Mesothelial cell of epicardium (in vitro differentiated cells): ENCODE measurements at regions not wholly inside any gene's neighbourhood (a gene's known extent, or its start where the extent isn't known, plus 50 kb on each side); places are given as distances from the start of the nearest gene placed in this dataset.

Source experiments
- DNase-seq, 2 experiments: peaks; one replicate each; pipeline ENCODE4 v3.0.0; 2021; ENCODE audit warnings: low spot score in 2 of 2; ENCODE audit not compliant: unreplicated experiment in 2 of 2
- H3K27ac Mint-ChIP-seq: 2 replicates; pipeline ENCODE4 v1.8.0; 2021; ENCODE audit warnings: mixed read lengths
- H3K27me3 Mint-ChIP-seq: 2 replicates; pipeline ENCODE4 v1.8.0; 2021; ENCODE audit warnings: low read depth, mixed read lengths
- H3K36me3 Mint-ChIP-seq: 2 replicates; pipeline ENCODE4 v1.8.0; 2021; ENCODE audit warnings: mixed read lengths
- H3K4me1 Mint-ChIP-seq: 2 replicates; pipeline ENCODE4 v1.8.0; 2021; ENCODE audit warnings: mixed read lengths
- H3K4me3 Mint-ChIP-seq: 2 replicates; pipeline ENCODE4 v1.8.0; 2021; ENCODE audit warnings: mild to moderate bottlenecking, moderate library complexity, mixed read lengths
- H3K9me3 Mint-ChIP-seq: 2 replicates; pipeline ENCODE4 v1.8.0; 2021; ENCODE audit warnings: mixed read lengths
- TF ChIP-seq, protein P1 (sequence below): fragments of 200-600 bp; sonication (generic); IDR thresholded peaks from one replicate; pipeline ENCODE4 v1.5.0; 2021; ENCODE audit warnings: antibody characterized with exemption; ENCODE audit not compliant: unreplicated experiment

DNA sequence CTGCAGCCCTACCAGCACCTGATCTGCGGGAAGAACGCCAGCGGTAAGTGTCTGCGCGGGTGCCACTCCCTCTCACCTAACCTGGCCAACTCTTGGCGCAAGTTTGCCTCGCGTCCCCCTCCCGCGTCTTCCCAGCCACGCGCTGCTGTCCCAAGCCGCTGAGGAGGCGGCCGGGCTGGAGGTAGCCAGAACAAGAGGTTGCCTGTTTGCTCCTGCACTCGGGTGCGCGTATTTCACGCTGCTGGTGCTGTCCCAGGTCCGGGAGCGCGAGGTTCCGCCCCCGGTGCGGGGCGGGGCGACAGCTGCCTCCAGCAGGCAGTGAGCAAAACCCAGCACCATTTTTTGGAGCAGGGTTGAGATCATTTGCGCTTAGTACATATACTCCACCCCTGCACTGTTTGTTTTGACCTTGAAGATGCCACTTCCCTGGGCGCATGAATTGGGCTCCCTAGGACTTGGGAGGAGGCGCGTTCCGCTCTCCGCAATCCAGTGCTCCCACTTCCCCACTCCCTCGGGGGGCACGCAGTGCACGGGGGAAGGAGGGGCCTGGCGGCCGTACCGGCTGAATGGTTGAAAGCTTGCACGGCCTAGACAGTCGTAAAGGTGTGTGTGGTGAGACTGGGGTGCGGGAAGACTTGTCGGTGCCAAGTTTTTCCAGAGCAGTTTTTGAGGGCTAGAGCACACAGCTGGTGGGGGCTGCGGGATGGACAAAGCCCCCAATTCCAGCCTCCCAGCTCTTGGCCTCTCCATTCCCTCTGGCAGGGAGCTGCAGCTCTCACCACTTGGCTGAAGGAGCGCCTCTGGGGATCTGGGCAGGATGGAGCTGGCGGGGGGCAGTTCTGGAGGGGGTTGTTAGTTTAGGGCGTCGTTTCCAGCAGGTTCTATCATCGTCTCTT, 226.9 kb upstream of the CRY1 start:
- Mint-ChIP-seq H3K27ac (no peak overlapping the region), H3K36me3 (no peaks in the 10 kb centered on the region), H3K27me3 (peaks cover 94% of the 10 kb centered on the region), H3K4me3 (peak overlapping the region; percentile 73), H3K4me1 (peaks cover 25% of the 10 kb centered on the region), H3K9me3 (no peaks in the 10 kb centered on the region)
- DNase-seq = no peak
- TF ChIP-seq, protein P1, sequence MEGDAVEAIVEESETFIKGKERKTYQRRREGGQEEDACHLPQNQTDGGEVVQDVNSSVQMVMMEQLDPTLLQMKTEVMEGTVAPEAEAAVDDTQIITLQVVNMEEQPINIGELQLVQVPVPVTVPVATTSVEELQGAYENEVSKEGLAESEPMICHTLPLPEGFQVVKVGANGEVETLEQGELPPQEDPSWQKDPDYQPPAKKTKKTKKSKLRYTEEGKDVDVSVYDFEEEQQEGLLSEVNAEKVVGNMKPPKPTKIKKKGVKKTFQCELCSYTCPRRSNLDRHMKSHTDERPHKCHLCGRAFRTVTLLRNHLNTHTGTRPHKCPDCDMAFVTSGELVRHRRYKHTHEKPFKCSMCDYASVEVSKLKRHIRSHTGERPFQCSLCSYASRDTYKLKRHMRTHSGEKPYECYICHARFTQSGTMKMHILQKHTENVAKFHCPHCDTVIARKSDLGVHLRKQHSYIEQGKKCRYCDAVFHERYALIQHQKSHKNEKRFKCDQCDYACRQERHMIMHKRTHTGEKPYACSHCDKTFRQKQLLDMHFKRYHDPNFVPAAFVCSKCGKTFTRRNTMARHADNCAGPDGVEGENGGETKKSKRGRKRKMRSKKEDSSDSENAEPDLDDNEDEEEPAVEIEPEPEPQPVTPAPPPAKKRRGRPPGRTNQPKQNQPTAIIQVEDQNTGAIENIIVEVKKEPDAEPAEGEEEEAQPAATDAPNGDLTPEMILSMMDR = no peak

DNA sequence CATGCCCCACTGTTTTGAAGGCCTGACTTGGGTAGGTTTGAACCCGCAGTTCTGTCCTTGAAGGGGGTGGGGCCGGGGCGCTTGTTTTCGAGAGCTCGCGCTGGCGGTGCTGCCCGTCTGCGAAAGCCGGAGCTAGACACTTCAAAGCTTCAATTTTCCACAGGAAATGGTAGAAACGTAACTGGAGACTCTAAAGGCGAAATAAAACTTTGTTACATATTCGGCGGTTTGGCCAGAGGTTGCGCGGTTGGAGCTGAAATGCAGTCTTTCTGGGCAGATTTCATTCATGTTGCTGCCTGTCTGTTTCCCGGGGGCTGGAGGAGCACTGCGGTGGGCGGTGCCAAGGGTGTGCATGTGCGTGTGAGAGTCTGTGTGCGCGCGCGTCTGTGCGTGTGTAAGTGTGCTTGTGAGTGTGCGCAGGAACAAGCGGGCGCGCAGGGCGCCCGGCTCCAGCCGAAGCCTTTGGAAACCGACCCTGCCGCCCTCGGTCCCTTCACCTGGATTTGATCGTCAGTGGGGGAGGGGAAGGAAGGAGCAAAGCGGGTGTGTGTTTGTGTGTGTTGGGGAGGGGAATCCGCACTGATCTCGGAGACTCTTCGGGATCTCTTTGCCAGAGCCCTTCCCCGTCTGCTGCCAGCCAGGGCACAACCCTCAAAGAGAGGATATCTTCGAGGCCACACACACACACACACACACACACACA, 227.7 kb upstream of the CRY1 start:
- Mint-ChIP-seq H3K4me1 (peaks cover 25% of the 10 kb centered on the region), H3K36me3 (no peaks in the 10 kb centered on the region), H3K27ac (no peak overlapping the region), H3K27me3 (peaks cover 89% of the 10 kb centered on the region), H3K4me3 (peak overlapping the region; percentile 73), H3K9me3 (no peaks in the 10 kb centered on the region)
- peak in 1 of 2 experiments; percentile 47 for DNase-seq
- TF ChIP-seq, protein P1 = no peak

DNA sequence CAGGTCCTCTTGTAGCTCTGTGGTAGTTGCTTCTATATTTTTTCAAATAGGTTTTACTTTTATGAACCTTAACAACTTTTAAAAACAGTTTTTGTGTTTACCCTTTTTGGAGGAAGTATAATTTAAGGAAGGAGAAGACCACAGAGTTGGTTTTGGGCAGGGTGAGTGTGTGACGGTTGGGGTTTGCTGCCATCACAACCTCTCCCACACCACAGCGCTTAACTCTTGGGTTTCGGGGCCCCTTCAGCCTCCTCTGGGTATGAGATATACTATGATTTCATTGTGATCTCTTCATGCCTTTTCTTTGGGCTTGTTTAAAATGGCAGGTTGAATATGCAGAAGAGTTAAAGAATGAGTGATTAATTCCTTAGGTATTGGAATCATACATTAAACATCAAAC, 228.7 kb upstream of the CRY1 start:
- peaks cover 87% of the 10 kb centered on the region for H3K27me3 Mint-ChIP-seq
- DNase-seq = no peak
- no peak overlapping the region for H3K27ac Mint-ChIP-seq
- TF ChIP-seq, protein P1 = no peak
- H3K4me3 Mint-ChIP-seq = peak overlapping the region; percentile 73
- no peaks in the 10 kb centered on the region for H3K9me3 Mint-ChIP-seq
- H3K36me3 Mint-ChIP-seq = no peaks in the 10 kb centered on the region
- peaks cover 25% of the 10 kb centered on the region for H3K4me1 Mint-ChIP-seq

DNA sequence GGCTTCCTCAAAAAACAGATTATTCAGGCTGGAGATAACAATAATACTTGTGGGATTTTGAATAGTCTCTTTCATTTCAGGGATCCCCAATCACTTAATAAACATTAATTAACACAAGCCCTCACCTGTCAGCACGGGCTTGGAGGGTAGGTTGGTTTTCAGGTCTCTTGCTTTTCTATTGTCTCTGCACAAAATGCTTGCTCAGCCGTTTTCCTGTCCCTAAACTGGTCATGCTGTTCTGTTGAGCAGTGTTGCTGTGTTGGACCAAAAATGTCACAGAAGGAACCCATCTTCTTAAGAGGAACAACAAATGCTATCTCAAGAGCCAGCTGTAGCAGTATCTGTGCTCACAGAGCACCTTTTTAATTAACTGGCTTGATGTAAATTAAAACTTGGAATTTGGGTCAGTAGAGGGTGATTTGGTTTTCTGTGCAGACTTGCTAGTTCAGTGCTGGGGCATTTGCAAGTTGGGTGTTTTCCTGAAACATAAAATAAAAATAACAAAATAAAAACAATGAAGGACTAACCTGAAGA, 231.8 kb upstream of the CRY1 start:
- Mint-ChIP-seq H3K4me1 (peaks cover 15% of the 10 kb centered on the region), H3K9me3 (no peaks in the 10 kb centered on the region), H3K27me3 (peaks cover 88% of the 10 kb centered on the region), H3K27ac (no peak overlapping the region), H3K4me3 (no peak overlapping the region), H3K36me3 (no peaks in the 10 kb centered on the region)
- no peak for DNase-seq
- TF ChIP-seq, protein P1 = no peak

DNA sequence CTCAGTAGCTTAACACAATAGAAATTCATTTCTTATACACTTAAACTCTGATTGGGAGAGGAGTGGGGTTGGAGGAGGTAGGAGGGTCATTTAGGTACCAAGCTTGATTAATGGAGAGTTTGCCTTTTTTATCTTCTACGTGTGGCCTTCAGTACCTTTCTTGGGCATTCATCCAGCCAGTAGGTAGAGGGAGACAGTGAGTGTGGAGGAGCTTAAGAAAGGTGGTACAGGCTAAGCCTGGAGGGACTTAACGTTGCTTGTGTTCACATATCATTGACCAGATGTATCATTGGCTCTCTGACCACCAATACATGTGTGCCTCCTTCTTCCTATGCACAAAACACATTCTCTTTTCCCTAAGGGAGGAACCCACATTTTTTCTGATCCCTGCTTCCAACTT, 232.9 kb upstream of the CRY1 start:
- Mint-ChIP-seq H3K4me1 (peaks cover 4% of the 10 kb centered on the region), H3K27ac (no peak overlapping the region), H3K36me3 (no peaks in the 10 kb centered on the region), H3K4me3 (no peak overlapping the region), H3K9me3 (no peaks in the 10 kb centered on the region), H3K27me3 (peaks cover 87% of the 10 kb centered on the region)
- no peak for DNase-seq
- TF ChIP-seq, protein P1 = no peak
